OCI-LY3 (cell line): ENCODE measurements at regions not wholly inside any gene's neighbourhood (a gene's known extent, or its start where the extent isn't known, plus 50 kb on each side); places are given as distances from the start of the nearest gene placed in this dataset.

ENCODE experiments used
- H2AFZ ChIP-seq: fragments of 200-600, 300-600 bp; shearing (Covaris generic); 2 replicates; pipeline ENCODE4 v1.6.0; 2014; ENCODE audit warnings: antibody characterized with exemption, low read depth, low read length
- H3K27ac ChIP-seq: fragments of 200-600, 300-600 bp; sonication (generic); 2 replicates; pipeline ENCODE4 v1.5.1; 2014; ENCODE audit warnings: mild to moderate bottlenecking, low read length, moderate library complexity, mixed read lengths
- H3K27me3 ChIP-seq: fragments of 200-600, 300-600 bp; sonication (generic); 2 replicates; pipeline ENCODE4 v1.6.1; 2014; ENCODE audit warnings: low read depth, low read length, mixed read lengths
- H3K36me3 ChIP-seq: fragments of 200-600, 300-600 bp; sonication (generic); replicated peaks from 2 replicates; pipeline ENCODE3; 2014; ENCODE audit warnings: low read depth, low read length, mixed read lengths
- H3K4me1 ChIP-seq: fragments of 300-600, 200-600 bp; sonication (generic); 2 replicates; pipeline ENCODE4 v1.6.1; 2014; ENCODE audit warnings: low read length, mixed read lengths
- H3K4me2 ChIP-seq: fragments of 200-600, 300-600 bp; sonication (generic); 2 replicates; pipeline ENCODE4 v1.6.1; 2014; ENCODE audit warnings: low read length, mixed read lengths
- H3K4me3 ChIP-seq: fragments of 300-600, 200-600 bp; sonication (generic); 2 replicates; pipeline ENCODE4 v1.5.1; 2014; ENCODE audit warnings: antibody characterized with exemption, mild to moderate bottlenecking, low read length, moderate library complexity
- H3K79me2 ChIP-seq: fragments of 300-600, 200-600 bp; shearing (Covaris generic); 2 replicates; pipeline ENCODE4 v1.6.1; 2014; ENCODE audit warnings: mild to moderate bottlenecking, low read length, mixed read lengths
- H3K9ac ChIP-seq: fragments of 300-600, 200-600 bp; shearing (Covaris generic); 2 replicates; pipeline ENCODE4 v1.6.0; 2014; ENCODE audit warnings: mild to moderate bottlenecking, low read length, moderate library complexity
- H3K9me3 ChIP-seq: fragments of 200-600, 300-600 bp; shearing (Covaris generic); 2 replicates; pipeline ENCODE4 v1.6.1; 2014; ENCODE audit warnings: low read length, mixed read lengths; ENCODE audit not compliant: insufficient read depth
- H4K20me1 ChIP-seq: fragments of 200-600, 300-600 bp; sonication (generic); 2 replicates; pipeline ENCODE4 v1.6.1; 2016; ENCODE audit warnings: low read length, mixed read lengths; ENCODE audit not compliant: insufficient read depth
- CTCF ChIP-seq: fragments of 200-600, 300-600 bp; sonication (generic); IDR thresholded peaks from 2 replicates; pipeline ENCODE4 v1.5.1; 2014; ENCODE audit warnings: antibody characterized with exemption, low read length, low read depth
- EZH2phosphoT487 ChIP-seq: fragments of 200-600 bp; shearing (Covaris generic); IDR thresholded peaks from 2 replicates; pipeline ENCODE4 v1.6.1; 2018; ENCODE audit warnings: antibody characterized with exemption, mixed run types, low read depth

- H3K4me2 ChIP-seq: no peak overlapping the region
- TF ChIP-seq EZH2phosphoT487 (no peak), CTCF (no peak)
- H3K36me3 ChIP-seq: no peaks in the 10 kb centered on the region
- H2AFZ ChIP-seq: no peak overlapping the region
- H4K20me1 ChIP-seq: no peaks in the 10 kb centered on the region
- no peak overlapping the region for H3K27ac ChIP-seq
- H3K4me3 ChIP-seq: no peak overlapping the region
- H3K4me1 ChIP-seq: no peaks in the 10 kb centered on the region
- H3K9ac ChIP-seq: no peak overlapping the region
- H3K79me2 ChIP-seq: no peaks in the 10 kb centered on the region
- H3K9me3 ChIP-seq: no peaks in the 10 kb centered on the region
- H3K27me3 ChIP-seq: no peaks in the 10 kb centered on the region
These were observed 189.4 kb downstream of the NUAK1 start for GRCh38 chr12:105949391-105949790.

GRCh38 chr12:105951732-105952131 lies 187.0 kb downstream of the NUAK1 start:
- H3K36me3 ChIP-seq: no peaks in the 10 kb centered on the region
- no peaks in the 10 kb centered on the region for H3K79me2 ChIP-seq
- H3K27me3 ChIP-seq: no peaks in the 10 kb centered on the region
- H3K9ac ChIP-seq: no peak overlapping the region
- no peak overlapping the region for H3K27ac ChIP-seq
- no peak overlapping the region for H2AFZ ChIP-seq
- H3K4me2 ChIP-seq: no peak overlapping the region
- H4K20me1 ChIP-seq: no peaks in the 10 kb centered on the region
- no peak overlapping the region for H3K4me3 ChIP-seq
- TF ChIP-seq EZH2phosphoT487 (no peak), CTCF (no peak)
- H3K4me1 ChIP-seq: no peaks in the 10 kb centered on the region
- no peaks in the 10 kb centered on the region for H3K9me3 ChIP-seq

GRCh38 chr12:105954951-105955931 lies 183.5 kb downstream of the NUAK1 start:
- no peak overlapping the region for H3K4me3 ChIP-seq
- no peaks in the 10 kb centered on the region for H3K27me3 ChIP-seq
- peaks cover 4% of the 10 kb centered on the region; the same call in 1 of the 2 replicates for H3K4me1 ChIP-seq
- H3K36me3 ChIP-seq: no peaks in the 10 kb centered on the region
- TF ChIP-seq EZH2phosphoT487: no peak
- TF ChIP-seq CTCF: no peak
- H4K20me1 ChIP-seq: no peaks in the 10 kb centered on the region
- no peak overlapping the region for H3K27ac ChIP-seq
- no peak overlapping the region for H3K4me2 ChIP-seq
- H3K79me2 ChIP-seq: no peaks in the 10 kb centered on the region
- H2AFZ ChIP-seq: no peak overlapping the region
- no peak overlapping the region for H3K9ac ChIP-seq
- no peaks in the 10 kb centered on the region for H3K9me3 ChIP-seq

GRCh38 chr12:105955976-105956375 lies 182.8 kb downstream of the NUAK1 start:
- Histone ChIP-seq H3K9me3 (no peaks in the 10 kb centered on the region), H3K9ac (no peak overlapping the region)
- TF ChIP-seq EZH2phosphoT487 (no peak), CTCF (no peak)

More at GRCh38 chr12:105955976-105956375, 182.8 kb downstream of the NUAK1 start:
- Histone ChIP-seq H3K79me2 (no peaks in the 10 kb centered on the region), H3K4me2 (no peak overlapping the region), H3K27ac (no peak overlapping the region), H2AFZ (no peak overlapping the region), H4K20me1 (no peaks in the 10 kb centered on the region), H3K4me1 (peaks cover 4% of the 10 kb centered on the region; the same call in 1 of the 2 replicates), H3K27me3 (no peaks in the 10 kb centered on the region), H3K4me3 (no peak overlapping the region), H3K36me3 (no peaks in the 10 kb centered on the region)
